IPS-15b (cell line): ENCODE measurements at regions not wholly inside any gene's neighbourhood (a gene's known extent, or its start where the extent isn't known, plus 50 kb on each side); places are given as distances from the start of the nearest gene placed in this dataset.

Source experiments
- H3K27me3 ChIP-seq: one replicate; pipeline ENCODE4 v1.6.1; 2013; ENCODE audit warnings: low read length; ENCODE audit not compliant: control insufficient read depth, insufficient read depth
- H3K36me3 ChIP-seq: one replicate; pipeline ENCODE4 v1.6.1; 2013; ENCODE audit warnings: low read length; ENCODE audit not compliant: control insufficient read depth, insufficient read depth
- H3K4me1 ChIP-seq: one replicate; pipeline ENCODE4 v1.6.1; 2013; ENCODE audit warnings: mild to moderate bottlenecking, low read length; ENCODE audit not compliant: control insufficient read depth, insufficient read depth
- H3K4me3 ChIP-seq: one replicate; pipeline ENCODE4 v1.5.1; 2013; ENCODE audit warnings: low read depth, low read length
- H3K9ac ChIP-seq: one replicate; pipeline ENCODE4 v1.6.1; 2013; ENCODE audit warnings: low read depth, mild to moderate bottlenecking, low read length
- H3K9me3 ChIP-seq: one replicate; pipeline ENCODE4 v1.6.1; 2013; ENCODE audit warnings: mild to moderate bottlenecking, low read length; ENCODE audit not compliant: control insufficient read depth, insufficient read depth

DNA sequence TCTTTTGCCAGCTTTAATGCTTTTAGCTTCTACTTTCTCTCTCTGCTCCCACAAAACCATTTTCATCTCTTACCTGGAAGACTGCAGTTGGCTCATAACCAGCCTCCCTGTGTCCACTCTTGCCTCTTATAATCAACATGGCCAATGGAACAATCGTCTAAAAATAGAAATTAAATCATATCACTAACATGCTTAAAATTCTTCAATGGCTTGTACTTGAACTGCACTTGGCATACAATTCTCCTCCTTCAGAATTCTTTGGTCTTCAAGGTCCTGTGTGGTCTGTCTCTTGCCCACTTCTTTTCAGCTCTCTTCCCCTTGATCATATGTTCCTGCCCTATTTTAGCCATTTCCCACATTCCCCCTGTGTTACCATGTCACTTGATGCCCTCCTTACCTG, 342.2 kb downstream of the ATP23 start:
- Histone ChIP-seq H3K4me1 (no peaks in the 10 kb centered on the region), H3K4me3 (no peak overlapping the region), H3K36me3 (no peaks in the 10 kb centered on the region), H3K27me3 (no peaks in the 10 kb centered on the region), H3K9me3 (no peaks in the 10 kb centered on the region), H3K9ac (no peak overlapping the region)

GRCh38 chr12:58285551-58285950, 344.2 kb downstream of the ATP23 start:
- Histone ChIP-seq H3K36me3 (no peaks in the 10 kb centered on the region), H3K4me3 (no peak overlapping the region), H3K9me3 (no peaks in the 10 kb centered on the region), H3K27me3 (no peaks in the 10 kb centered on the region), H3K4me1 (no peaks in the 10 kb centered on the region), H3K9ac (no peak overlapping the region)

DNA sequence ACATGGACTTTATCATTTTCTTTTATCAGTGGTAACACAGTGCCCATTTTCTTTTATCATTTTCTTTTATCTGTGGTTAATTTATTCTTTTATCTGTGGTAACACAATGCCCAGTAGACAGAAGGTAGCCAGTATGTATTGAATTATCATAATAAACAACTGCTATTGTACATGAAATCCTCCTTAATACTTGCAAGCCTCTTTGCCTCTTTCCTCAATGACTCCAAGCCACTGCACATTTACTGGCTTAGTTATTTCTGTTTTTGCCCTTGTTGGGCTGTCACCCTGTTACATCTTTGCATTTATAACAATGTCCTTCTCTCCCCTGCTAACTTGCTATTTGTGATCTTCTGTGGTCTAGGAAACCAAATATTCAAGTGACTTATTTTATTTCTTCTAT, 345.0 kb downstream of the ATP23 start:
- Histone ChIP-seq H3K9me3 (no peaks in the 10 kb centered on the region), H3K9ac (no peak overlapping the region), H3K4me1 (peaks cover under 1% of the 10 kb centered on the region), H3K27me3 (no peaks in the 10 kb centered on the region), H3K36me3 (no peaks in the 10 kb centered on the region), H3K4me3 (no peak overlapping the region)

- Histone ChIP-seq H3K36me3 (no peaks in the 10 kb centered on the region), H3K4me3 (no peak overlapping the region), H3K9me3 (no peaks in the 10 kb centered on the region), H3K4me1 (peaks cover 8% of the 10 kb centered on the region), H3K27me3 (no peaks in the 10 kb centered on the region), H3K9ac (no peak overlapping the region)
Observed at GRCh38 chr12:58288190-58288589, 346.8 kb downstream of the ATP23 start.

GRCh38 chr12:58291106-58291505, 349.7 kb downstream of the ATP23 start:
- Histone ChIP-seq H3K4me3 (no peak overlapping the region), H3K27me3 (no peaks in the 10 kb centered on the region), H3K36me3 (no peaks in the 10 kb centered on the region), H3K9ac (no peak overlapping the region), H3K9me3 (no peaks in the 10 kb centered on the region), H3K4me1 (peaks cover 8% of the 10 kb centered on the region)

- Histone ChIP-seq H3K9me3 (no peaks in the 10 kb centered on the region), H3K36me3 (no peaks in the 10 kb centered on the region), H3K4me3 (no peak overlapping the region), H3K4me1 (peaks cover 18% of the 10 kb centered on the region), H3K9ac (no peak overlapping the region), H3K27me3 (no peaks in the 10 kb centered on the region)
Observed at GRCh38 chr12:58293308-58293982, 352.1 kb downstream of the ATP23 start.

- H3K27me3 ChIP-seq: no peaks in the 10 kb centered on the region
- no peak overlapping the region for H3K9ac ChIP-seq
- peaks cover 18% of the 10 kb centered on the region for H3K4me1 ChIP-seq
- H3K9me3 ChIP-seq: no peaks in the 10 kb centered on the region
- no peaks in the 10 kb centered on the region for H3K36me3 ChIP-seq
- H3K4me3 ChIP-seq: no peak overlapping the region
Observed at GRCh38 chr12:58295268-58295667, 353.9 kb downstream of the ATP23 start.

DNA sequence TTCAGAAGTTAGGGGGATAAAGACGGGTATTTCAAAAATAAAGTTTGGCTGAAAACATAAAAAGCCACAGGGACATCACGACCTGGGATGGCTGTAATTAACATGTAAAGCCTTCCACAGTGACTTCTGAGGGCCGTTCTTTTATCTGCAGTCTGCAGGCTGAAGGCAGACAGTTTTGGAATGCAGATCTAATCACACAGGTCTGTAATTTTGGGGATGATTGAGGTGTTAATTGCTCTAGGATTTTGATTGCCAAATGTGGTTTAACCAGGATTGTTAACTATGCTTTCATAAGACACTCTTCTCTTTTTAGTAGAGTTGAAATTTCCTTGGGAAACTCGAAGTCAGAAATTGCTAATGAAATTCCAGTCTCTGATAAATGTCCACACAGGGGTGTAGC, 355.5 kb downstream of the ATP23 start:
- Histone ChIP-seq H3K4me3 (no peak overlapping the region), H3K9me3 (no peaks in the 10 kb centered on the region), H3K4me1 (peaks cover 13% of the 10 kb centered on the region), H3K36me3 (no peaks in the 10 kb centered on the region), H3K9ac (no peak overlapping the region), H3K27me3 (no peaks in the 10 kb centered on the region)

- H3K9ac ChIP-seq: no peak overlapping the region
Observed at GRCh38 chr12:58298803-58299202, 357.4 kb downstream of the ATP23 start.

DNA sequence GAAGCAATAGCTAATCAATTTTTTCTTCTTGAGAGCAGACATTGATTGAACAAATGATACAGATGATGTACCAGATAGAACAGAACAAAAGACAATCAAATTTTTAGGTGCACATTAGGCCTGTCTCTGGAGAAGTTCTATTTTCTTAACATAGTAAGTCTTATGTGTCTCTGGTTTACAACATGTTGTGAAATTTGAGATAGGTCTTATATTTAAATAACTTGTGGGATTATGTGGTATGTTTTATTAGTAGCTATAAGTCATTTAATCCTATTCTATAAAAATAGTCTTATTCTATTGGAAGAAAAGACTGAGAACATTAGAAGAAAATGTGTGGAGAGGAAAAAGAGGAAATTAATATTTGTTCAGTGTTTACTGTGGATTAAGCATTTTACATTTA, 358.0 kb downstream of the ATP23 start:
- no peaks in the 10 kb centered on the region for H3K9me3 ChIP-seq
- H3K4me1 ChIP-seq: peaks cover 9% of the 10 kb centered on the region
- no peak overlapping the region for H3K9ac ChIP-seq

More at GRCh38 chr12:58298803-58299202, 357.4 kb downstream of the ATP23 start:
- H3K36me3 ChIP-seq: no peaks in the 10 kb centered on the region
- H3K4me1 ChIP-seq: peaks cover 9% of the 10 kb centered on the region
- H3K9me3 ChIP-seq: no peaks in the 10 kb centered on the region
- no peaks in the 10 kb centered on the region for H3K27me3 ChIP-seq
- no peak overlapping the region for H3K4me3 ChIP-seq

GRCh38 chr12:58301038-58301729, 359.8 kb downstream of the ATP23 start:
- H3K4me1 ChIP-seq: peaks cover 9% of the 10 kb centered on the region
- no peaks in the 10 kb centered on the region for H3K9me3 ChIP-seq
- H3K9ac ChIP-seq: no peak overlapping the region
- no peak overlapping the region for H3K4me3 ChIP-seq
- no peaks in the 10 kb centered on the region for H3K36me3 ChIP-seq
- no peaks in the 10 kb centered on the region for H3K27me3 ChIP-seq

More for the DNA sequence above, 358.0 kb downstream of the ATP23 start:
- Histone ChIP-seq H3K4me3 (no peak overlapping the region), H3K27me3 (no peaks in the 10 kb centered on the region), H3K36me3 (no peaks in the 10 kb centered on the region)

- H3K9ac ChIP-seq: no peak overlapping the region
- no peak overlapping the region for H3K4me3 ChIP-seq
- H3K9me3 ChIP-seq: no peaks in the 10 kb centered on the region
- H3K4me1 ChIP-seq: peaks cover 3% of the 10 kb centered on the region
- no peaks in the 10 kb centered on the region for H3K27me3 ChIP-seq
- no peaks in the 10 kb centered on the region for H3K36me3 ChIP-seq
Observed at GRCh38 chr12:58301730-58302122, 360.4 kb downstream of the ATP23 start.
